GM12878 (cell line): ENCODE measurements at regions not wholly inside any gene's neighbourhood (a gene's known extent, or its start where the extent isn't known, plus 50 kb on each side); places are given as distances from the start of the nearest gene placed in this dataset.

ENCODE experiments used
- ATAC-seq: fragments of 200-7000 bp; cut with Tn5 transposase; 3 replicates; pipeline ENCODE4 v1.9.1; 2020; ENCODE audit warnings: mild to moderate bottlenecking, moderate library complexity
- BruUV-seq: library from RNA; stranded (reverse); fragments of 400-500 nt; replicated peaks from 2 replicates; lab custom pipeline; 2021; lab: Mats Ljungman, UMichigan
- CTCF ChIA-PET: fragments of 300-600 bp; sonication (Branson Sonifier 250); formaldehyde crosslinking; extraction: SDS; loops from one replicate; lab custom pipeline; 2021; ENCODE audit warnings: inconsistent platforms; lab: Yijun Ruan, JAX
- POLR2A ChIA-PET: fragments of 350-600 bp; formaldehyde crosslinking; extraction: SDS; loops from one replicate; lab custom pipeline; 2021; ENCODE audit warnings: inconsistent platforms; lab: Charles Lee
- RAD21 ChIA-PET: fragments of 300-600 bp; sonication (Branson Sonifier 250); formaldehyde crosslinking; loops from one replicate; lab custom pipeline; 2023; ENCODE audit warnings: antibody characterized with exemption; ENCODE audit not compliant: unreplicated experiment; lab: Charles Lee
- SMC1A ChIA-PET: fragments of 300-600 bp; sonication (Branson Sonifier 250); formaldehyde crosslinking; loops from one replicate; lab custom pipeline; 2023; ENCODE audit not compliant: unreplicated experiment, uncharacterized antibody; lab: Charles Lee
- DNase-seq: peaks from one replicate; pipeline ENCODE4 v3.0.0-alpha.2; 2011; ENCODE audit warnings: low read depth, low spot score
- FAIRE-seq: peaks from 3 replicates; lab custom pipeline; 2011; peaks lifted over from hg19 to GRCh38; lab: Jason Lieb, UNC
- H2AFZ ChIP-seq: 2 replicates; pipeline ENCODE4 v1.6.0; 2011; ENCODE audit warnings: low read depth, low read length, control low read depth; ENCODE audit not compliant: control insufficient read depth
- H3K27ac ChIP-seq: 2 replicates; pipeline ENCODE4 v1.5.1; 2011; ENCODE audit warnings: control low read depth; ENCODE audit not compliant: control insufficient read depth, insufficient read depth
- H3K27me3 ChIP-seq, 2 experiments: replicated peaks in 1 of 2; 2 replicates each; pipeline versions ENCODE4 v1.6.0 to v1.6.1; 2011; ENCODE audit warnings: low read length in 1 of 2; ENCODE audit not compliant: control insufficient read depth in 2 of 2, insufficient read depth in 2 of 2
- H3K36me3 ChIP-seq, 2 experiments: 2 replicates each; pipeline ENCODE4 v1.5.1; 2011; ENCODE audit warnings: low read length in 1 of 2; ENCODE audit not compliant: control insufficient read depth in 2 of 2, insufficient read depth in 2 of 2
- H3K4me1 ChIP-seq: 2 replicates; pipeline ENCODE4 v1.6.1; 2011; ENCODE audit warnings: mild to moderate bottlenecking, low read length, moderate library complexity, mixed read lengths; ENCODE audit not compliant: control insufficient read depth, insufficient read depth
- H3K4me2 ChIP-seq: 2 replicates; pipeline ENCODE4 v1.6.0; 2011; ENCODE audit warnings: control low read depth; ENCODE audit not compliant: control insufficient read depth, insufficient read depth
- H3K4me3 ChIP-seq: fragments of 200-600 bp; sonication (generic); 2 replicates; pipeline ENCODE4 v1.5.1; 2016
- H3K79me2 ChIP-seq: 2 replicates; pipeline ENCODE4 v1.6.0; 2011; ENCODE audit warnings: low read length; ENCODE audit not compliant: control insufficient read depth, insufficient read depth
- H3K9ac ChIP-seq: 2 replicates; pipeline ENCODE4 v1.8.0; 2011; ENCODE audit warnings: low read length, control low read depth, mixed read lengths; ENCODE audit not compliant: control insufficient read depth, insufficient read depth
- H3K9me3 ChIP-seq: replicated peaks from 3 replicates; pipeline ENCODE4 v1.5.1; 2011; ENCODE audit warnings: mild to moderate bottlenecking, low read length; ENCODE audit not compliant: control insufficient read depth, insufficient read depth
- H4K20me1 ChIP-seq: 2 replicates; pipeline ENCODE4 v1.6.0; 2011; ENCODE audit not compliant: control insufficient read depth, insufficient read depth
- CBX5 ChIP-seq: sonication (generic); IDR thresholded peaks from 2 replicates; pipeline ENCODE4 v1.6.1; 2016; ENCODE audit warnings: low read depth, moderate library complexity, mild to moderate bottlenecking, inconsistent platforms
- JUNB ChIP-seq: IDR thresholded peaks from 2 replicates; pipeline ENCODE4 v1.6.1; 2016; ENCODE audit warnings: antibody characterized with exemption, mild to moderate bottlenecking
- MEF2A ChIP-seq: IDR thresholded peaks from 2 replicates; pipeline ENCODE4 v1.6.1; 2011; ENCODE audit warnings: low read depth, mild to moderate bottlenecking, low read length, moderate library complexity; ENCODE audit not compliant: insufficient read depth
- RAD21 ChIP-seq: IDR thresholded peaks from 2 replicates; pipeline ENCODE4 v1.6.1; 2011; ENCODE audit warnings: mild to moderate bottlenecking, low read depth, low read length, moderate library complexity; ENCODE audit not compliant: insufficient read depth
- SMARCA5 ChIP-seq: fragments of 450-650 bp; IDR thresholded peaks from 2 replicates; pipeline ENCODE4 v1.6.1; 2017; ENCODE audit warnings: mild to moderate bottlenecking
- ZNF384 ChIP-seq: IDR thresholded peaks from 2 replicates; pipeline ENCODE4 v1.6.1; 2012; ENCODE audit warnings: low read depth, mild to moderate bottlenecking, low read length, improper control_type of control experiment, borderline replicate concordance
- ZNF622 ChIP-seq: fragments of 450-650 bp; IDR thresholded peaks from 2 replicates; pipeline ENCODE4 v1.6.1; 2017; ENCODE audit warnings: mild to moderate bottlenecking, inconsistent platforms
- ZSCAN29 ChIP-seq: fragments of 450-650 bp; IDR thresholded peaks from 2 replicates; pipeline ENCODE4 v1.6.1; 2017; ENCODE audit warnings: mild to moderate bottlenecking, moderate library complexity
- WGBS: methylation state at CpG from one replicate; pipeline ENCODE4 v1.1.6; 2016; ENCODE audit warnings: low lambda C conversion rate; ENCODE audit not compliant: insufficient replicate concordance, insufficient coverage; ENCODE audit errors: missing lambda C conversion rate; 5-methylcytosine and 5-hydroxymethylcytosine counted together
- in situ Hi-C: fragments of 300-500 bp; cut with MboI; formaldehyde crosslinking; loops from 9 replicates; pipeline ENCODE4 v1.14.3; 2018; ENCODE audit warnings: mixed read lengths
- intact Hi-C: fragments of 100-400 bp; cut with micrococcal nuclease; formaldehyde crosslinking; loops from one replicate; pipeline ENCODE4 v1.14.2; 2022; ENCODE audit not compliant: unreplicated experiment
- TF ChIP-seq, protein P1 (sequence below): fragments of 450-650 bp; IDR thresholded peaks from 2 replicates; pipeline ENCODE4 v1.6.1; 2018; ENCODE audit warnings: mild to moderate bottlenecking, low read depth, moderate library complexity; ENCODE audit not compliant: partially characterized antibody

- ChIA-PET POLR2A (interaction anchor here (0.9 kb wide), 1 partner anchor 73 kb away, joined by 5 read pairs; no protein-coding TSS in a partner anchor), CTCF (no interaction called here)
These were observed 96.3 kb upstream of the ZNF462 start for GRCh38 chr9:106766616-106767015.

DNA sequence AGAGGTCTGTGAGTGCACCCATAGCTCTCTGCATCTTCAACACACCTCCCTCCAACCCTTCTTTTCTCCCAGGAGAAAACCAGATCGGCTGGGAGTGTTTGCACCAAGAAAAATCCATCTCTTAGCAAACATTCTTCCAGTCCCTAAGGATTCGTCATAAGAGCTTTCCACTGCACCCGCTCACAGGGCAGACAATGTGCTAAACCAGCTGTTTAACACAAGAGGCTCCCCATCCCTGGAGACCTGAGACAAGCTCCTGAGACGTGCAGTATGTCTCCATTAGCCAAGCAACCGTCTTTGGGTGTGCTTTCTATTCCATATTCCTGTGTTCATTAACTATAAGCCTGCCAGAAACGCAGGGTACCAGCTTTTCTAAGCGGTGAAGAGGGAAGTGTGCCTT, 93.6 kb upstream of the ZNF462 start:
- Histone ChIP-seq H3K4me3 (no peak overlapping the region), H3K27me3 (no peaks in the 10 kb centered on the region), H4K20me1 (no peaks in the 10 kb centered on the region), H3K27ac (no peak overlapping the region), H2AFZ (no peak overlapping the region), H3K79me2 (no peaks in the 10 kb centered on the region), H3K4me2 (no peak overlapping the region), H3K36me3 (no peaks in the 10 kb centered on the region), H3K9me3 (no peaks in the 10 kb centered on the region), H3K4me1 (no peaks in the 10 kb centered on the region), H3K9ac (no peak overlapping the region)
- SMC1A ChIA-PET: interaction anchor here (1.1 to 1.6 kb wide), 3 partner anchors 9 to 21 kb away, joined by 4 to 7 read pairs (median 5); no protein-coding TSS in a partner anchor
- 20% methylated on average over 7 of the region's 7 CpGs for WGBS
- DNase-seq (no peak), ATAC-seq (no peak), FAIRE-seq (no peak)
- TF ChIP-seq JUNB (no peak), RAD21 (no peak), CBX5 (no peak)
- POLR2A ChIA-PET: no interaction called here
- BruUV-seq: no TSS peak
- intact Hi-C loops (no loop called here), in situ Hi-C loops (no loop called here)
- RAD21 ChIA-PET: no interaction called here
- CTCF ChIA-PET: no interaction called here

More at GRCh38 chr9:106766616-106767015, 96.3 kb upstream of the ZNF462 start:
- Histone ChIP-seq H4K20me1 (no peaks in the 10 kb centered on the region), H2AFZ (no peak overlapping the region), H3K27me3 (no peaks in the 10 kb centered on the region), H3K9me3 (no peaks in the 10 kb centered on the region)
- RAD21 ChIA-PET: no interaction called here
- TF ChIP-seq ZNF384 (no peak), ZNF622 (no peak), MEF2A (no peak), ZSCAN29 (no peak), SMARCA5 (no peak)
- TF ChIP-seq, protein P1, sequence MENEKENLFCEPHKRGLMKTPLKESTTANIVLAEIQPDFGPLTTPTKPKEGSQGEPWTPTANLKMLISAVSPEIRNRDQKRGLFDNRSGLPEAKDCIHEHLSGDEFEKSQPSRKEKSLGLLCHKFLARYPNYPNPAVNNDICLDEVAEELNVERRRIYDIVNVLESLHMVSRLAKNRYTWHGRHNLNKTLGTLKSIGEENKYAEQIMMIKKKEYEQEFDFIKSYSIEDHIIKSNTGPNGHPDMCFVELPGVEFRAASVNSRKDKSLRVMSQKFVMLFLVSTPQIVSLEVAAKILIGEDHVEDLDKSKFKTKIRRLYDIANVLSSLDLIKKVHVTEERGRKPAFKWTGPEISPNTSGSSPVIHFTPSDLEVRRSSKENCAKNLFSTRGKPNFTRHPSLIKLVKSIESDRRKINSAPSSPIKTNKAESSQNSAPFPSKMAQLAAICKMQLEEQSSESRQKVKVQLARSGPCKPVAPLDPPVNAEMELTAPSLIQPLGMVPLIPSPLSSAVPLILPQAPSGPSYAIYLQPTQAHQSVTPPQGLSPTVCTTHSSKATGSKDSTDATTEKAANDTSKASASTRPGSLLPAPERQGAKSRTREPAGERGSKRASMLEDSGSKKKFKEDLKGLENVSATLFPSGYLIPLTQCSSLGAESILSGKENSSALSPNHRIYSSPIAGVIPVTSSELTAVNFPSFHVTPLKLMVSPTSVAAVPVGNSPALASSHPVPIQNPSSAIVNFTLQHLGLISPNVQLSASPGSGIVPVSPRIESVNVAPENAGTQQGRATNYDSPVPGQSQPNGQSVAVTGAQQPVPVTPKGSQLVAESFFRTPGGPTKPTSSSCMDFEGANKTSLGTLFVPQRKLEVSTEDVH: no peak
- TF ChIP-seq, all 136 proteins: peak for 0
- intact Hi-C loops: no loop called here
- DNase-seq (no peak), ATAC-seq (no peak), FAIRE-seq (no peak)
- Histone ChIP-seq H3K4me1 (no peaks in the 10 kb centered on the region), H3K79me2 (no peaks in the 10 kb centered on the region), H3K36me3 (no peaks in the 10 kb centered on the region), H3K9ac (no peak overlapping the region), H3K27ac (no peak overlapping the region), H3K4me2 (no peak overlapping the region), H3K4me3 (no peak overlapping the region)
- SMC1A ChIA-PET: interaction anchor here (0.6 to 1.4 kb wide), 2 partner anchors 14 to 176 kb away, joined by 3 read pairs; no protein-coding TSS in a partner anchor
- in situ Hi-C loops: no loop called here
- BruUV-seq: no TSS peak
